ENCODE measurements at regions not wholly inside any gene's neighbourhood (a gene's known extent, or its start where the extent isn't known, plus 50 kb on each side); places are given as distances from the start of the nearest gene placed in this dataset.
"Not testable (repeated sequence)": the region's sequence is repeated elsewhere in the genome, so short reads cannot be mapped to it uniquely, and the experiment has no call there.

GRCh38 chr3:177835917-177836316 is 638.6 kb upstream of the TBL1XR1 start:
- peak in 1 of 3 donors; percentile 87 for DNase-seq

DNA sequence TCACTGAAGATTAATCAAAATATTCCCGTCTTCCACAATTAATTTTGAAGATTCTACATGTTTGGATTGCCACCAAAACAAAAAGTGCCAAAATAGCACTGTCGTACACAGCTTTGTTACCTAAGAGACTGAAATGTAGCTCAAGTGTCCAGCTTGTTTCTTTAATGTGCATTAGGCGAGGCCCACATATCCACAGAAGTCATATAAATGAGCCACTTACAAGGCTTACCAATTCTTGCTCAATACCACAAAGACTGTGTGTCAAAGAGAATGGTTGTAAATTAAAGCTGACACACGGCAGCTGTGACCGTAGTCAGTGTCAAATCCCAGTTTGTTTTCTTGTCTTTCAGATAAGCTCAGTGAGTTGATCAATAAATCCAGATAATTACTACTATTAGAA is 639.4 kb upstream of the TBL1XR1 start:
- DNase-seq, result no peak

DNA sequence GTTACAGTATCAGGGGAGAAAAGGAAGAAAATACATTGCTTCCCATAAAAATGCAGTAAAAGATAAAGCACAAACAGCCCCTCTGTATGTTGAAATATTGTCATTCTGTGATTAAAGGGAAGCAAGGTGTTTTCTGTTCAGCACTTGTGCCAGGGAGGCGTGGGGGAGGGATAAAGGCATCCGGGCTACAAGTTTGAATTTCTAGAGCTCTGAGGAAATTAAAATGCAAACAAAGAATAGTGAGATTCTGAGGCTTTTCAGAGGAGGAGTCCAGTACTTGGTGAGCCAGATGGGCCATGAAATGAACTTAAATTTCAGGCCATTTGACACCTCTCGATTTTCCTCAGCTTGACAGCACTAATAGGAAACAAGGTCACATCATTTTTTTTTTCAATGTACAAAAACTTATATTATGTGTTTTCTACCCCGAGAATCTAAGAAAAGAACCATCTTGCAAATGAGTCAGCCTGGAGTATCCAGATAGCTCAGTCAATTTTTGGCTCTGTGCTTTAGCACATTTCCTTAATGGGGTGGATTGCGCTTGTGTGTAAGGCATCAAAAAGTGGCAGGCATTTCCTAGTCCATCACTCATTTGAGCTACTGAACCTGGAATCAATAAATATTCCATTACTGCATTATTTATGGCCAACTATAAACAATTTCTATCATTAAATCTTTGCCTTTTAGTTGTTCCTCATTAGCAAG is 640.8 kb upstream of the TBL1XR1 start:
- no peak for DNase-seq

GRCh38 chr3:177838766-177839350 is 641.6 kb upstream of the TBL1XR1 start:
- DNase-seq, result no peak

DNA sequence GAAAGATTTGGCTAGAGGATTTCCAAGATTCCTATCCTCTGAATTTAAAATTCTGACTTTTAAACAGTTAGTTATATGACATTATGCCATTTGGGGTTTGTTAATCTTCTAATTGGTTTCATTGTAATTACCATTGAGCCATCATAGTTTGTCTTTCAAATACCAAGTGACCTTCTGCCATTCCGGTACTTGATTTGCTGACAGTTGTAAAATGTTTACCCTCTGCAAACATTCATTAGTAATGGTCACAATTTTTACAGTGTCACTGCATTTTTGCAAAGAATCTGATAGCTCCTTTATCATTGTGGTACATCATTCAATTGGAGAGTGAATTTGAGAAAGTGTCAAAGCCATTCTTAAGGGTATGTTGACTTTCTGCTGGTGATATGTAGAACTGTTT is 645.0 kb upstream of the TBL1XR1 start:
- DNase-seq, result no peak

GRCh38 chr3:177842743-177843734 is 645.8 kb upstream of the TBL1XR1 start:
- DNase-seq, result no peak

DNA sequence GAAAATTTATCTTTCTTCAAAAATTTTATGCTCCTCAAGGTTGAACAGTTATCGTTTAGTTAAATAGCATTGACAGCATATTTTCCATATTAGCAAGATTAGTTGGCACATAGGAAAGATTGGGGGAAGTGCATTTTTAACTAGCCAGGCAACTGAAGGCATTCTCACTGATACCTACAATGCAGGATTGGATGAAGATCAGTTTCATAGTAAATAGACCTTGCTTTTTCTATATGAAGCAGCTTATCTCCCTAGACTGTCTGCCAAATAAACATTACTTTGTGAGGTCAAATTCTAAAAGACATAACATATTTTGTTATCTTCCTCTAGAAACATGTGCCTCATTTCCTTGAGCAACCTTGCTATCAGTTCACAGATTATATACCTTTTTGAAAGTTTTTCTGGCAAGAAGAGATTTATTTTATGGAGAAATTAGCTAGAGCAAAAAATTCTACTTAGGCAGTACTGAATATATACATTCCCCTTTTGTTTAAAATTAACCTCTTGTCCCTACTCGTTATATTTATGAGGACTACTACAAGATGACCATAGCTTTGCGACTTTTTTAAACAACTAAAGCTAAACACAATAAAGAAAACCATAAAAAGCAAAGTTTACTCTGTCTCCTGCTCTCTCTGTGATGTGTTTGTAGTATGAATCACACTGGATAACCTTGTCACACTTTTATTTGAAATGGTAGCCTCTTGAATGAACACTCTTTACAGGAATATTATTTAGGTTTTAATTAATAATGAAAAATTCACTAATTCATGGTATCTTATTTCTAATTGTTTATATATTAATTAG is 654.9 kb upstream of the TBL1XR1 start:
- no peak for DNase-seq

DNA sequence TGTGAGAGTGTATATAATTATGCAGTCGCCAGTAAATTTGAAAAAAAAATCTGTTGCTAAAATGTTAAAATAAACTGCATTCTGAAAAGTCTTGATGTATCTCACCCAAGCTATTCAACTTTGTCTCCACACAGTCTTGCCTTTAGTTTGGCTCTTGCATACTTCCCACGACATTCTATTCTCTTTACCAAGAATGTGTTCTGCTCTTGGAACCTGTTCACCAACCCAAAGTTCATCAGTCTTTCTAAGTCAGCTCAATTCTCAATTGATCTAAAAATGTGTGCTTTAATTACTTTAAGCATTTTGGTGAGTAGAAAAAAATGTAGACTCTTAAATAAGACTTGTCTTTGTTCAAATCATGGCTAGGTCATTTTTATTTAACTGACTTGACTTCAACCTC is 657.7 kb upstream of the TBL1XR1 start:
- no peak for DNase-seq

DNA sequence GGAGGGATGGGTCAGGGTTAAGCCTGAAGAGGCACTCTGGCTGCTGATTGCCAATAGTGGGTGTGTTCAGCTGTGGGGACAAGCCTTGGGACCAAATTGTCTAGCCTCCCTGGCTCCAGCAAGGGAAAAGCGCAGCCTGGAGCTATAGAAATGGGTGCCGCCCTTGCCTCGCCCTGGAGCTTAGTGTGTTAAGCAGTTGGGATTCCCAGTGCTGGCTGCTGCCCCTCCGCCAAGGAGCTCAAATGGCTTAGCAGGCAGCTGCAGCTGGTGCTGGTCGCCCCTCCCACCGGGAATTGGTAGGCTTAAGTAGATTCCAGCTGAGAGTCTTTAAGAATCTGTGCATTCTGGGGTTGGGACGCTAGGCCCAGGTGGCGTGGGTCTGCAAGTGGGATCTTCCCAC is 662.9 kb upstream of the TBL1XR1 start:
- DNase-seq, result no peak

DNA sequence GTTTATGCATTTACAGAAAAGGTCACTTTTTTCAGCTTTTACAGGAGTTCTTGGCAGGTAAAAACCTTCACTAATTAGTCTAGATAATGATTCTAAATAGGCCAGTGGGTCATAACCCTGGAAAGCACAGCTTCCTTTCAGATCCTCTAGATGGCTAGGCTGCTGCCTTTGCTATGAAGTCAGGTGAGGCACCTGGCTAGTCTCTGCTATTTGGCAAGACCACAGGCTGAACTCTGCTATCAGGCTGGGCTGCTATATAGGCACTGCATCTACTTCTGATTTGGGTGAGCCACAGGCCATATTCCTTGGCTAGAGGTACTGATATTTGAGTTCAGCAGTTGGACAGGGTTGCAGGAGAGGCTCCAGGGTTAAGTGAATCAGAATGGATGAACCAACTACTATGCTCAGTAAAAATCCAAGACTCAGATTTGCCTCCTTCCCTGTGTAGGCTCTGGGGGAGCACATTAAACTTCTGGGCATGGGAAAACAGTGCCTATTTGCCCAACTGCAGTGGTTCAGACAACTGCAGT is 665.7 kb upstream of the TBL1XR1 start:
- DNase-seq, result no peak

- not testable (repeated sequence) for DNase-seq
Observed at GRCh38 chr3:177871267-177871666, 665.0 kb upstream of the KCNMB2 start.

GRCh38 chr3:177878192-177878591 is 658.0 kb upstream of the KCNMB2 start:
- DNase-seq, result no peak

DNA sequence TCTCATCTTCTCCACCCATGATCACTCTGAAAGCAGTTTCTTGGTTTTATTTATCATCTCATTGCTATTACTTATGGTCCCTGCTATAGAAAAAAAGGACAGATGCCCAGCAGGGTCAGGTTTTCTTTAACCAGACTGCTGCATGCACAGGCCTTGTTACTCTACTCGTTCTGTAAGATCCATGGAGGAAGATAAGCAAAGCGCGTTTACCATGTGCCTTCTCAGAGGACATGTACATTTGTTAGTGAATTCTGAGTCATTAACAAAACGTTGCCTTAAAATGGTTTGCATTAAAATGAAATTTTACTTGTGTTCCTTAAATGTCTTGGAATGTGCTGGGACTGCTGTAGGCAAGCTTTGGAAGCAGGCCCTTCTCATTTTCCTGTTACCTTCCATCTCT is 657.3 kb upstream of the KCNMB2 start:
- DNase-seq, result no peak

GRCh38 chr3:177881351-177881750 is 654.9 kb upstream of the KCNMB2 start:
- DNase-seq, result no peak

GRCh38 chr3:177882124-177882648 is 654.0 kb upstream of the KCNMB2 start:
- DNase-seq, result no peak

- DNase-seq, result peak in 1 of 3 donors; percentile 20
Observed at GRCh38 chr3:177883091-177883490, 653.1 kb upstream of the KCNMB2 start.

DNA sequence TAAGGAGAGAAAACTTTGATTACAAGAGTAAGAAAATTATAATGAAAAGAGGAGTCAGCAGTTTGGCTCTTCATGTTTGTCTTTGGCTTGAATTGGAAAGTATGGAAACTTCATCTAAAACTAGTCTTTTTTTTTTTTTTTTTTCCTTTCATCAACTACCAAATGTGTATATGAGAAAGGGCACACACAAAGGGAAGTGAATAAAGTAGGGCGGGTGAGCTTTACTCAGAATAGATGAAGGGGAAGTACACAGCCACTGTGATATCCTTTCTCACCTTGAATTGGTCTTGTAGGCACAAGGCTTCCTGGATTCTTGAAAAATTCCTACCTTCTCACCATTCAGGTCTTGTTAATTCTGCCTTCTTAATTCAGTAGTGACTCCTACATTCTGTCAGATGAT is 652.3 kb upstream of the KCNMB2 start:
- peak in 1 of 3 donors; percentile 27 for DNase-seq

DNA sequence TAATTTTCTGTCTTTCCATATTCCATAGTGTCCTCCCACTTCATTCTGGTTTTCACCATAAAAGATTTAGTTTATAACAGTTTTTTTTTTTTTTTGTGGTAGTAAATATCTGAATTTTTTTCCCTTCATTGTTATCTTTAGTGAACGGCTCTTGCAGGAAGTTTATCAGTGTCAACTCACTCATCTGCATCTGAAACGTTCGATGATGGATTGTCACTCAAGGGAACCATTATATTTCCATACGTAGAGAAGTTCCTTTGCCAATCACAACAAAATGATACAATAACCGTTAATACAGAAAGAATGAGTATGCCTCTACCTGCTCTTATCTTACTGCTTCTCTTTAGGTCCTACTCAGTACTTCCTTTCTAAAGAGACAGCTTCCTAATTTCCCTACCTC is 651.2 kb upstream of the KCNMB2 start:
- no peak for DNase-seq

- DNase-seq, result no peak
Observed at GRCh38 chr3:177886501-177886900, 649.7 kb upstream of the KCNMB2 start.

- no peak for DNase-seq
Observed at GRCh38 chr3:177887475-177887874, 648.8 kb upstream of the KCNMB2 start.

DNA sequence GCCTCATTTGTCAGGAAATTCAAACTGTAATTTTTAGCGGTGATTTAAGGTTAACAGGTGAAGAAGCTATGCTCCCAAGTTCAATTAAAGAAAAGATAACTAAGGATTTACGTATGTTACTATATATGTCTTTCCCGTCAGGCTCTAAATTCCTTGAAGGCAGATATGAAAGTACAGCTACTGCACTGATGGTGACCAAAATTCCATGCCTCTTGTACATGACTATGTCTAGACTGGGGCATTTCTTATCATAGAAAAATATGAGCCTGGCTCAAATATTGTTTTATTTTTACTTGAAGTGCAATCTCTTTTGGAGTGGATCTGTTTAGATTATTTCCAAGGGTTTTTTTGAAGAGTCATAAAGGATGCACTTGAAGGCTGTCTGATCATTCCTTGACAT is 647.1 kb upstream of the KCNMB2 start:
- no peak for DNase-seq
